ENCODE measurements at regions not wholly inside any gene's neighbourhood (a gene's known extent, or its start where the extent isn't known, plus 50 kb on each side); places are given as distances from the start of the nearest gene placed in this dataset.

GRCh38 chr10:9239298-9239697 is 1184.8 kb downstream of the GATA3 start:
- in situ Hi-C loops (cut with MboI; ENCODE audit: low pct_unique_long_range_greater_than_20kb, low sequenced_read_pairs, unreplicated experiment), result no loop called here
- TF ChIP-seq CTCF (IDR thresholded peaks at IDR 0.05; ENCODE audit: extremely low read depth, insufficient read depth, missing control alignments), result no peak
- no peak for DNase-seq (ENCODE audit: low spot score)

- TF ChIP-seq CTCF (IDR thresholded peaks at IDR 0.05; ENCODE audit: extremely low read depth, insufficient read depth, missing control alignments), result no peak
- in situ Hi-C loops (cut with MboI; ENCODE audit: low pct_unique_long_range_greater_than_20kb, low sequenced_read_pairs, unreplicated experiment), result no loop called here
- no peak for DNase-seq (ENCODE audit: low spot score)
Observed at GRCh38 chr10:9243941-9244411, 1189.5 kb downstream of the GATA3 start.

- in situ Hi-C loops (cut with MboI; ENCODE audit: low pct_unique_long_range_greater_than_20kb, low sequenced_read_pairs, unreplicated experiment), result no loop called here
- DNase-seq (ENCODE audit: low spot score), result no peak
- no peak for TF ChIP-seq CTCF (IDR thresholded peaks at IDR 0.05; ENCODE audit: extremely low read depth, insufficient read depth, missing control alignments)
Observed at GRCh38 chr10:9244864-9245263, 1190.4 kb downstream of the GATA3 start.

GRCh38 chr10:9253121-9253520 is 1198.6 kb downstream of the GATA3 start:
- no peak for TF ChIP-seq CTCF (IDR thresholded peaks at IDR 0.05; ENCODE audit: extremely low read depth, insufficient read depth, missing control alignments)
- DNase-seq (ENCODE audit: low spot score), result no peak
- in situ Hi-C loops (cut with MboI; ENCODE audit: low pct_unique_long_range_greater_than_20kb, low sequenced_read_pairs, unreplicated experiment), result no loop called here

- no peak for DNase-seq (ENCODE audit: low spot score)
- no peak for TF ChIP-seq CTCF (IDR thresholded peaks at IDR 0.05; ENCODE audit: extremely low read depth, insufficient read depth, missing control alignments)
- in situ Hi-C loops (cut with MboI; ENCODE audit: low pct_unique_long_range_greater_than_20kb, low sequenced_read_pairs, unreplicated experiment), result no loop called here
Observed at GRCh38 chr10:9254353-9254752, 1199.9 kb downstream of the GATA3 start.

GRCh38 chr10:9260690-9261089 is 1206.2 kb downstream of the GATA3 start:
- no peak for DNase-seq (ENCODE audit: low spot score)
- in situ Hi-C loops (cut with MboI; ENCODE audit: low pct_unique_long_range_greater_than_20kb, low sequenced_read_pairs, unreplicated experiment), result no loop called here
- TF ChIP-seq CTCF (IDR thresholded peaks at IDR 0.05; ENCODE audit: extremely low read depth, insufficient read depth, missing control alignments), result no peak

GRCh38 chr10:9262770-9263169 is 1208.3 kb downstream of the GATA3 start:
- in situ Hi-C loops (cut with MboI; ENCODE audit: low pct_unique_long_range_greater_than_20kb, low sequenced_read_pairs, unreplicated experiment), result no loop called here
- no peak for TF ChIP-seq CTCF (IDR thresholded peaks at IDR 0.05; ENCODE audit: extremely low read depth, insufficient read depth, missing control alignments)
- no peak for DNase-seq (ENCODE audit: low spot score)

Data from GM13977 (cell line).